NCI-H1048 (cell line): ENCODE measurements at regions not wholly inside any gene's neighbourhood (a gene's known extent, or its start where the extent isn't known, plus 50 kb on each side); places are given as distances from the start of the nearest gene placed in this dataset.

Experiments used
- DNase-seq: peaks from one replicate; lab custom pipeline; 2025; lab: John Stamatoyannopoulos, UW

GRCh38 chr13:103140001-103140671, 73.9 kb upstream of the SLC10A2 start:
- no peak for DNase-seq

GRCh38 chr13:103134271-103134670, 68.1 kb upstream of the SLC10A2 start:
- DNase-seq = no peak

GRCh38 chr13:103133556-103133955, 67.3 kb upstream of the SLC10A2 start:
- no peak for DNase-seq

GRCh38 chr13:103130681-103131210, 64.5 kb upstream of the SLC10A2 start:
- no peak for DNase-seq

GRCh38 chr13:103130146-103130545, 63.9 kb upstream of the SLC10A2 start:
- no peak for DNase-seq
